H1 (cell line): ENCODE measurements at regions not wholly inside any gene's neighbourhood (a gene's known extent, or its start where the extent isn't known, plus 50 kb on each side); places are given as distances from the start of the nearest gene placed in this dataset.

Experiments
- E2F6 ChIP-seq: IDR thresholded peaks from 2 replicates; pipeline ENCODE4 v1.6.1; 2012; ENCODE audit warnings: inconsistent platforms
- EP300 ChIP-seq, 2 experiments: IDR thresholded peaks; 1 replicate in 1 of 2; 2 replicates in 1 of 2; pipeline ENCODE4 v1.6.1; 2011 to 2012; ENCODE audit warnings: low read depth in 2 of 2, low read length in 2 of 2, mild to moderate bottlenecking in 2 of 2, borderline replicate concordance in 1 of 2, inconsistent platforms in 1 of 2, moderate library complexity in 1 of 2
- TBP ChIP-seq: IDR thresholded peaks from 2 replicates; pipeline ENCODE4 v1.6.1; 2011; ENCODE audit warnings: low read depth, low read length, improper control_type of control experiment

GRCh38 chr20:51237791-51238190, 214.9 kb upstream of the KCNG1 start (continued):
- TF ChIP-seq EP300 (IDR thresholded peaks at IDR 0.05; ENCODE audit: borderline replicate concordance in 1 of 2, low read depth in 2 of 2, low read length in 2 of 2) (no peak), TBP (no peak), E2F6 (no peak)
- TF ChIP-seq, all 59 proteins: peak for 0
